Liver (tissue), 8 donors: ENCODE measurements at regions not wholly inside any gene's neighbourhood (a gene's known extent, or its start where the extent isn't known, plus 50 kb on each side); places are given as distances from the start of the nearest gene placed in this dataset.

Experiments
- DNase-seq: peaks from one replicate; pipeline ENCODE4 v3.0.0-alpha.2; 2017; ENCODE audit warnings: low spot score
- H3K27ac ChIP-seq, 2 donors: one replicate each; pipeline ENCODE4 v1.7.0; 2013; ENCODE audit warnings: inconsistent platforms in 2 of 2, low read length in 2 of 2, control low read depth in 1 of 2, low read depth in 1 of 2, mild to moderate bottlenecking in 1 of 2
- H3K27me3 ChIP-seq, 4 donors: one replicate each; pipeline versions ENCODE4 v1.6.1 to v1.7.0; 2013; ENCODE audit warnings: low read length in 3 of 4, inconsistent platforms in 1 of 4, mild to moderate bottlenecking in 1 of 4, moderate library complexity in 1 of 4; ENCODE audit not compliant: control insufficient read depth in 4 of 4, insufficient read depth in 4 of 4
- H3K36me3 ChIP-seq, 4 donors: one replicate each; pipeline versions ENCODE4 v1.6.1 to v1.7.0; 2013; ENCODE audit warnings: low read length in 3 of 4, mild to moderate bottlenecking in 3 of 4, low read depth in 1 of 4, moderate library complexity in 1 of 4; ENCODE audit not compliant: control insufficient read depth in 4 of 4, insufficient read depth in 3 of 4
- H3K4me1 ChIP-seq, 4 donors: one replicate each; pipeline versions ENCODE4 v1.6.1 to v1.7.0; 2013; ENCODE audit warnings: low read length in 3 of 4, mild to moderate bottlenecking in 3 of 4, moderate library complexity in 1 of 4; ENCODE audit not compliant: control insufficient read depth in 4 of 4, insufficient read depth in 4 of 4
- H3K4me3 ChIP-seq, 3 donors: one replicate each; pipeline versions ENCODE4 v1.6.1 to v1.7.0; 2013; ENCODE audit warnings: low read length in 3 of 3, control low read depth in 1 of 3, low read depth in 1 of 3, mild to moderate bottlenecking in 1 of 3
- H3K9ac ChIP-seq, 2 donors: one replicate each; pipeline ENCODE4 v1.7.0; 2013; ENCODE audit warnings: low read length in 2 of 2, mild to moderate bottlenecking in 2 of 2, moderate library complexity in 2 of 2, control low read depth in 1 of 2, low read depth in 1 of 2
- H3K9me3 ChIP-seq, 4 donors: one replicate each; pipeline versions ENCODE4 v1.6.1 to v1.7.0; 2013; ENCODE audit warnings: low read length in 3 of 4; ENCODE audit not compliant: control insufficient read depth in 4 of 4
- FOXA2 ChIP-seq: IDR thresholded peaks from 2 replicates; pipeline ENCODE4 v1.6.1; 2016; ENCODE audit warnings: antibody characterized with exemption
- GABPA ChIP-seq, 2 donors: IDR thresholded peaks in 1 of 2; conservative IDR thresholded peaks in 1 of 2; 2 replicates each; pipeline ENCODE4 v1.6.1; 2016; ENCODE audit warnings: antibody characterized with exemption in 2 of 2, mild to moderate bottlenecking in 1 of 2, moderate library complexity in 1 of 2
- HNF4A ChIP-seq, 2 donors: conservative IDR thresholded peaks; 2 replicates each; pipeline ENCODE4 v1.6.1; 2016; ENCODE audit warnings: antibody characterized with exemption in 2 of 2, mild to moderate bottlenecking in 2 of 2
- JUND ChIP-seq, 2 donors: IDR thresholded peaks; 2 replicates each; pipeline ENCODE4 v1.6.1; 2016; ENCODE audit warnings: antibody characterized with exemption in 2 of 2
- NR2F2 ChIP-seq: IDR thresholded peaks from 2 replicates; pipeline ENCODE4 v1.6.1; 2016; ENCODE audit warnings: antibody characterized with exemption
- RAD21 ChIP-seq, 2 donors: IDR thresholded peaks; 2 replicates each; pipeline ENCODE4 v1.6.1; 2016; ENCODE audit warnings: antibody characterized with exemption in 2 of 2, mild to moderate bottlenecking in 2 of 2
- RXRA ChIP-seq, 2 donors: IDR thresholded peaks; 2 replicates each; pipeline ENCODE4 v1.6.1; 2017 to 2018; ENCODE audit warnings: antibody characterized with exemption in 2 of 2, mild to moderate bottlenecking in 1 of 2
- SP1 ChIP-seq: IDR thresholded peaks from 2 replicates; pipeline ENCODE4 v1.6.1; 2018; ENCODE audit warnings: antibody characterized with exemption, mild to moderate bottlenecking
- TAF1 ChIP-seq: conservative IDR thresholded peaks from 2 replicates; pipeline ENCODE4 v1.6.1; 2016; ENCODE audit warnings: antibody characterized with exemption, mild to moderate bottlenecking
- YY1 ChIP-seq: IDR thresholded peaks from 2 replicates; pipeline ENCODE4 v1.6.1; 2016; ENCODE audit warnings: antibody characterized with exemption, mild to moderate bottlenecking
- WGBS: extraction: QIAGEN DNeasy Blood & Tissue Kit; methylation state at CpG from one replicate; pipeline ENCODE4 v1.1.7; 2013; 5-methylcytosine and 5-hydroxymethylcytosine counted together
- TF ChIP-seq, protein P1 (sequence below): IDR thresholded peaks from 2 replicates; pipeline ENCODE4 v1.6.1; 2016; ENCODE audit warnings: antibody characterized with exemption
- TF ChIP-seq, protein P2 (sequence below): IDR thresholded peaks from 2 replicates; pipeline ENCODE4 v1.6.1; 2016; ENCODE audit warnings: antibody characterized with exemption
- TF ChIP-seq, protein P3 (sequence below): IDR thresholded peaks from 2 replicates; pipeline ENCODE4 v1.6.1; 2016; ENCODE audit warnings: antibody characterized with exemption, mild to moderate bottlenecking
- TF ChIP-seq, protein P4 (sequence below): fragments of 150-350 bp; IDR thresholded peaks from 2 replicates; pipeline ENCODE4 v1.5.1; 2017; ENCODE audit warnings: improper control_type of control experiment, low read depth, low read length; ENCODE audit not compliant: missing input control
- TF ChIP-seq, protein P5 (sequence below): IDR thresholded peaks from 2 replicates; pipeline ENCODE4 v1.6.1; 2016; ENCODE audit warnings: antibody characterized with exemption
- donor health status: healthy.
- donor health status: healthy.
- donor health status: healthy.
- donor health status: healthy.
- donor health status: healthy.

DNA sequence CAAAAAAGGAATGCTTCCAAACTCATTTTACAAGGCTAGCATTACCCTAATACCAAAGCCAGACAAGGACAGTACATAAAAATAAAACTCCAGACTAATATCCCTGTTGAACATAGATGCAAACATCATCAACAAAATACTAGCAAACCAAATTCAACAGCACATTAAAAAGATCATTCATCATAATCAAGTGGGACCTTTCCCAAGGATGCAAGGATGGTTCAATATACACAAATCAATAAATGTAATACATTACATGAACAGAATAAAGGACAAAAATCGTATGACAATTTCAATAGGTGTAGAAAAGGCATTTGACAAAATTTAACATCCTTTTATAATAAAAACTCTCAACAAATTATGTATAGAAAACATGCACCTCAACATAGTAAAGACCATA is 66.6 kb upstream of the CNR1 start:
- Histone ChIP-seq H3K9me3 (peaks cover 0 to 11% (median 3%) of the 10 kb centered on the region in 4 donors), H3K27me3 (no peaks in the 10 kb centered on the region), H3K27ac (no peak overlapping the region), H3K9ac (no peak overlapping the region), H3K4me3 (no peak overlapping the region), H3K4me1 (no peaks in the 10 kb centered on the region), H3K36me3 (no peaks in the 10 kb centered on the region)
- WGBS = 42% methylated on average over 1 of the region's 1 CpG
- TF ChIP-seq GABPA (IDR thresholded peaks at IDR 0.05 in 1 of 2, conservative IDR thresholded peaks at IDR 0.05 in 1 of 2) (no peak), NR2F2 (no peak), HNF4A (conservative IDR thresholded peaks at IDR 0.05) (no peak), SP1 (no peak), YY1 (no peak), RXRA (IDR thresholded peaks at IDR 0.05) (no peak), JUND (IDR thresholded peaks at IDR 0.05) (no peak), TAF1 (no peak), RAD21 (IDR thresholded peaks at IDR 0.05) (no peak)
- TF ChIP-seq, protein P1, sequence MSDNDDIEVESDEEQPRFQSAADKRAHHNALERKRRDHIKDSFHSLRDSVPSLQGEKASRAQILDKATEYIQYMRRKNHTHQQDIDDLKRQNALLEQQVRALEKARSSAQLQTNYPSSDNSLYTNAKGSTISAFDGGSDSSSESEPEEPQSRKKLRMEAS = no peak
- TF ChIP-seq, protein P2, sequence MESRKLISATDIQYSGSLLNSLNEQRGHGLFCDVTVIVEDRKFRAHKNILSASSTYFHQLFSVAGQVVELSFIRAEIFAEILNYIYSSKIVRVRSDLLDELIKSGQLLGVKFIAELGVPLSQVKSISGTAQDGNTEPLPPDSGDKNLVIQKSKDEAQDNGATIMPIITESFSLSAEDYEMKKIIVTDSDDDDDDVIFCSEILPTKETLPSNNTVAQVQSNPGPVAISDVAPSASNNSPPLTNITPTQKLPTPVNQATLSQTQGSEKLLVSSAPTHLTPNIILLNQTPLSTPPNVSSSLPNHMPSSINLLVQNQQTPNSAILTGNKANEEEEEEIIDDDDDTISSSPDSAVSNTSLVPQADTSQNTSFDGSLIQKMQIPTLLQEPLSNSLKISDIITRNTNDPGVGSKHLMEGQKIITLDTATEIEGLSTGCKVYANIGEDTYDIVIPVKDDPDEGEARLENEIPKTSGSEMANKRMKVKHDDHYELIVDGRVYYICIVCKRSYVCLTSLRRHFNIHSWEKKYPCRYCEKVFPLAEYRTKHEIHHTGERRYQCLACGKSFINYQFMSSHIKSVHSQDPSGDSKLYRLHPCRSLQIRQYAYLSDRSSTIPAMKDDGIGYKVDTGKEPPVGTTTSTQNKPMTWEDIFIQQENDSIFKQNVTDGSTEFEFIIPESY = no peak
- TF ChIP-seq, protein P3, sequence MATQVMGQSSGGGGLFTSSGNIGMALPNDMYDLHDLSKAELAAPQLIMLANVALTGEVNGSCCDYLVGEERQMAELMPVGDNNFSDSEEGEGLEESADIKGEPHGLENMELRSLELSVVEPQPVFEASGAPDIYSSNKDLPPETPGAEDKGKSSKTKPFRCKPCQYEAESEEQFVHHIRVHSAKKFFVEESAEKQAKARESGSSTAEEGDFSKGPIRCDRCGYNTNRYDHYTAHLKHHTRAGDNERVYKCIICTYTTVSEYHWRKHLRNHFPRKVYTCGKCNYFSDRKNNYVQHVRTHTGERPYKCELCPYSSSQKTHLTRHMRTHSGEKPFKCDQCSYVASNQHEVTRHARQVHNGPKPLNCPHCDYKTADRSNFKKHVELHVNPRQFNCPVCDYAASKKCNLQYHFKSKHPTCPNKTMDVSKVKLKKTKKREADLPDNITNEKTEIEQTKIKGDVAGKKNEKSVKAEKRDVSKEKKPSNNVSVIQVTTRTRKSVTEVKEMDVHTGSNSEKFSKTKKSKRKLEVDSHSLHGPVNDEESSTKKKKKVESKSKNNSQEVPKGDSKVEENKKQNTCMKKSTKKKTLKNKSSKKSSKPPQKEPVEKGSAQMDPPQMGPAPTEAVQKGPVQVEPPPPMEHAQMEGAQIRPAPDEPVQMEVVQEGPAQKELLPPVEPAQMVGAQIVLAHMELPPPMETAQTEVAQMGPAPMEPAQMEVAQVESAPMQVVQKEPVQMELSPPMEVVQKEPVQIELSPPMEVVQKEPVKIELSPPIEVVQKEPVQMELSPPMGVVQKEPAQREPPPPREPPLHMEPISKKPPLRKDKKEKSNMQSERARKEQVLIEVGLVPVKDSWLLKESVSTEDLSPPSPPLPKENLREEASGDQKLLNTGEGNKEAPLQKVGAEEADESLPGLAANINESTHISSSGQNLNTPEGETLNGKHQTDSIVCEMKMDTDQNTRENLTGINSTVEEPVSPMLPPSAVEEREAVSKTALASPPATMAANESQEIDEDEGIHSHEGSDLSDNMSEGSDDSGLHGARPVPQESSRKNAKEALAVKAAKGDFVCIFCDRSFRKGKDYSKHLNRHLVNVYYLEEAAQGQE = no peak
- TF ChIP-seq, protein P4, sequence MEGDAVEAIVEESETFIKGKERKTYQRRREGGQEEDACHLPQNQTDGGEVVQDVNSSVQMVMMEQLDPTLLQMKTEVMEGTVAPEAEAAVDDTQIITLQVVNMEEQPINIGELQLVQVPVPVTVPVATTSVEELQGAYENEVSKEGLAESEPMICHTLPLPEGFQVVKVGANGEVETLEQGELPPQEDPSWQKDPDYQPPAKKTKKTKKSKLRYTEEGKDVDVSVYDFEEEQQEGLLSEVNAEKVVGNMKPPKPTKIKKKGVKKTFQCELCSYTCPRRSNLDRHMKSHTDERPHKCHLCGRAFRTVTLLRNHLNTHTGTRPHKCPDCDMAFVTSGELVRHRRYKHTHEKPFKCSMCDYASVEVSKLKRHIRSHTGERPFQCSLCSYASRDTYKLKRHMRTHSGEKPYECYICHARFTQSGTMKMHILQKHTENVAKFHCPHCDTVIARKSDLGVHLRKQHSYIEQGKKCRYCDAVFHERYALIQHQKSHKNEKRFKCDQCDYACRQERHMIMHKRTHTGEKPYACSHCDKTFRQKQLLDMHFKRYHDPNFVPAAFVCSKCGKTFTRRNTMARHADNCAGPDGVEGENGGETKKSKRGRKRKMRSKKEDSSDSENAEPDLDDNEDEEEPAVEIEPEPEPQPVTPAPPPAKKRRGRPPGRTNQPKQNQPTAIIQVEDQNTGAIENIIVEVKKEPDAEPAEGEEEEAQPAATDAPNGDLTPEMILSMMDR = no peak
- no peak for DNase-seq

DNA sequence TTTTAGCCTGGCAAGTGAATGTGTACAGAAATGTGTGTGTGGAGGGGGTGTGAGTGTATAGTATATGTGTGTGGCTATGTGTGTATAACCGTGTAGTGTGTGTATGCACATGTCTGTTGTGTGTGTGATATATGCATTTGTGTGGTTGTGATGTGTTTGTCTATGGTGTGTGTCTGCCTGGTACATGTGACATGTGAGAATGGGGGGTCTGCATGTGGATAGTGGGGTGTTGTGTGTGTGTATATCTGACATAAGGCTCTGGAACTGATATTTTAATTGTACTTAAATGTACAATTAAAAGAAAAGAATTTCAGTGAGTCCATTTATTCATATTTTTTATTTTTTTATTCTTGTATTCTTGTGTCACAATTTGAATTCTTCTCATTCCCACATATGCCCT is 57.2 kb upstream of the CNR1 start:
- H3K9me3 ChIP-seq = peaks cover 0 to 5% (median 0%) of the 10 kb centered on the region in 4 donors
- DNase-seq = no peak
- no peak overlapping the region for H3K9ac ChIP-seq
- H3K36me3 ChIP-seq = no peaks in the 10 kb centered on the region
- no peak for TF ChIP-seq RXRA (IDR thresholded peaks at IDR 0.05)
- no peak for TF ChIP-seq FOXA2
- TF ChIP-seq, protein P5, sequence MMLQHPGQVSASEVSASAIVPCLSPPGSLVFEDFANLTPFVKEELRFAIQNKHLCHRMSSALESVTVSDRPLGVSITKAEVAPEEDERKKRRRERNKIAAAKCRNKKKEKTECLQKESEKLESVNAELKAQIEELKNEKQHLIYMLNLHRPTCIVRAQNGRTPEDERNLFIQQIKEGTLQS = no peak
- no peak for TF ChIP-seq YY1
- no peak overlapping the region for H3K27ac ChIP-seq
- no peaks in the 10 kb centered on the region for H3K27me3 ChIP-seq
- 69% methylated on average over 1 of the region's 1 CpG for WGBS
- no peaks in the 10 kb centered on the region for H3K4me1 ChIP-seq
- no peak overlapping the region for H3K4me3 ChIP-seq
